ENCODE measurements at regions not wholly inside any gene's neighbourhood (a gene's known extent, or its start where the extent isn't known, plus 50 kb on each side); places are given as distances from the start of the nearest gene placed in this dataset.
"Not testable (repeated sequence)": the region's sequence is repeated elsewhere in the genome, so short reads cannot be mapped to it uniquely, and the experiment has no call there.

DNA sequence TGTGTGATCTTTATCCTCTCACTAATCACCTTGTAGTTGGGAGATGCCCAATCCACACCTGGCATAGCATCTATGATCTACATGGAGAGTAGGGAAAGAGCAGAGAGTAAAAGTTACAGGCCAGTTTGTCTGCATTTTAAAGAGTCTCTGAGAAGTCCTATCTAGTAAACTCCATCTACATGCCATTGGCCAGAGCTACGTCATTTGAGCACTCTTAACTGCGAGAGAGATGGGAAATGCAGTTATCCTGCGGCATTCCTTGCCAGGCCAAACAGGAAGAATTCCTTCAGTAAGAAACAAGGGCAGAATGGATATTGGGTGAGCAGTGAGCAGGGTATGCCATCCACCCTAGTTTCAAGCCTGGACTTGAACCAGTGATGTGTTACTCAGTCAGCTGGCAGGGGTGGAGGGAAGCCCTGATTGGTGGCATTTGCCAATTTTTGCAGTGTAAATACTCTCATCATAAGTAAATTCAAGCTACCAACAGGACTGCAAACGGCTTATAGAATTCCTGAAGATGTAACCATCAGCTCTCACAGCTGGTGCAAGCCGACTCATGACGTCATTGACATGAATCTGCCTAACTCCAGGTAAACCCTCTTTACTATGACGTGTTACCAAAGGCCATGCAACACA is 156.8 kb upstream of the MSX2 start:
- no peak for DNase-seq

- DNase-seq: no peak
These were observed 153.7 kb upstream of the MSX2 start for GRCh38 chr5:174570662-174571061.

- peak; percentile 54 for DNase-seq
These were observed 152.6 kb upstream of the MSX2 start for GRCh38 chr5:174571662-174572397.

GRCh38 chr5:174572591-174572990 is 151.8 kb upstream of the MSX2 start:
- no peak for DNase-seq

- DNase-seq: no peak
These were observed 151.0 kb upstream of the MSX2 start for GRCh38 chr5:174573221-174573994.

- DNase-seq: no peak
These were observed 149.3 kb upstream of the MSX2 start for GRCh38 chr5:174575043-174575442.

- no peak for DNase-seq
These were observed 148.3 kb upstream of the MSX2 start for GRCh38 chr5:174576042-174576441.

DNA sequence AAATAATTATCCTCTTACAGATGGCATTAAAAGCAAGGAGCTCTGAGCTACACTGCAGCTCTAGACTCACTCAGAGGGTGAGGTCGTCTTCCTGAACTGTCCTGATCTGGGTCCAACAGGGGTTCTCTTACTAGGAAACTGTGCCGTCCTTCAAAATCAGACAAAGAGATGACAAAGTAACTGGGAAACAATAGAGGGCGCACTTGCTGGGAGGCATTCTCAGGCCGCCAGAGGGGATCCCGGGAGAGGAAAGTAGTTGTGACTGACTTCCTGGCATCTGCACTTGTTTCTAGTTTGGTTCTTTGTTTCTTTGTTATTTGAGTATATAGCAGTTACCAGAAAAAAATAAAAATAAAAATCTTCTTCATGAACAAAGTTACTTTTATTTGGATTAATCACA is 142.9 kb upstream of the MSX2 start:
- DNase-seq: no peak

GRCh38 chr5:174581894-174582293 is 142.5 kb upstream of the MSX2 start:
- DNase-seq: no peak

- no peak for DNase-seq
These were observed 141.3 kb upstream of the MSX2 start for GRCh38 chr5:174583071-174583470.

GRCh38 chr5:174585472-174585871 is 138.9 kb upstream of the MSX2 start:
- DNase-seq: no peak

DNA sequence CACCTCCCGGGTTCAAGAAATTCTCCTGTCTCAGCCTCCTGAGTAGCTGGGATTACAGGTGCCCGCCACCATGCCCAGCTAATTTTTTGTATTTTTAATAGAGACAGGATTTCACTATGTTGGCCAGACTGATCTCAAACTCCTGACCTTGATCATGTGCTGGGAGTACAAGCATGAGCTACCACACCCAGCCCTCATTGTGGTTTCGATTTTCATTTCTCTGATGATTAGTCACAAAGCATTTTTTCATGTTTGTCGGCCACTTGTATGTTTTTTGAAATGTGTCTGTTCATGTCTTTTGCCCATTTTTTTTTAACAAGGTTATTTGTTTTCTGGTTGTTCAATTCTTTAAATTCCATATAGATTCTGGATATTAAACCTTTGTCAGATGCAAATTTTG is 138.2 kb upstream of the MSX2 start:
- not testable (repeated sequence) for DNase-seq

DNA sequence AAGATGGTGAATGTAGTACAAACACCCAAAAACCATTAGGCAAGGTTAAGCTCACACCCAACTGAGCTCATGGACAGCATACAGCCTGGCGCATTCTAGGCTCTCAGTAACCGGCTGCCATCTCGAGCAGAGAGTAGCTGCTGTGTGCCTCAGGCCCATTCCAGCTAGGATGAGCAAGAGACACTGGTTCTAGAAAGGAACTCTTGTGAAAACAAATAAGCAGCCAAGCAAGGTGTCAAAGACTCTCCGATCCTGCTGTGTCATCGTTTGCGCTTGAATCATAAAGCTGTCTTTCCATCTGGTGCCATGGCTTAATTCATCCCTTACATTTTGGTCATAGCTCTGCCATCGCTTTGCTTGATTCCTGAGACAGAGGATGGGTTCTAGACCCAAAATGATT is 135.4 kb upstream of the MSX2 start:
- no peak for DNase-seq

- DNase-seq: no peak
These were observed 134.8 kb upstream of the MSX2 start for GRCh38 chr5:174589599-174589998.

- DNase-seq: no peak
These were observed 133.6 kb upstream of the MSX2 start for GRCh38 chr5:174590820-174591219.

GRCh38 chr5:174596429-174596828 is 128.0 kb upstream of the MSX2 start:
- DNase-seq: no peak

DNA sequence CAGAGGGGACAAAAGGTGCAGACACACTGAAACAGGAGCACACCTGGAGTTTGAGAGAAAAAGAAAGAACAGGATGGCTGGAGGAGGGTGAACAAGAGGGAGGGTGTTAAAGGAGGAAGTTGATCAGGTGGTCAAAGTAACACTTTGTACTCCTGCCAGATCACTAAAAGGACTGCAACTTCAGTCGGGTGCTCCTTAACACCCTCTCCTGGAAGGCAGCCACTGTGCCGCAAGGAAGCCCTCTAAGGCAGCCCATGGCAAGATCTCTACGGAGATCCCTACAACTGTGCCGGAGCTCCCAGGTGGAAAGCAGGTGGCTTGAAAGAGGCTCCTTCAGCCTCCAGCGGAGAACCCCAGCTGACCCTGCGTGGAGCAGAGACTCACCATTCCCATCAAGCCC is 124.4 kb upstream of the MSX2 start:
- no peak for DNase-seq

DNA sequence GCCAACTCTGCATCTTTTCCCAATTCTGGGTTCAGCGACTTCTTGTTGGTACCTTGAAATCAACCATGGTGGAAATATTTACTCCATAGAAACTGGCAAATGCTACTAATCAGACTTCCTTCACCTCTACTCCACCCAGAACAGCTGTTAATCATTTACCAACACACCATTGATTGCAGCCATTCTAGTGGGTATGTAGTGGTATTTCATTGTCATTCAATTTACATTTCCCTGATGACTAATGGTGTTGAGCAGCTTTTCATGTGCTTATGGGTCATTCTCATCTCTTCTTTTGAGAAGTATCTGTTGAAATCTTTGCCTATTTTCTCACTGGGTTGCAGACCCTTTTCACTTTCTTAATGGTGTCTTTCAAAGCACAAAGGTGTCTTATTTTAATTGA is 122.4 kb upstream of the MSX2 start:
- DNase-seq: no peak

GRCh38 chr5:174606153-174606552 is 118.2 kb upstream of the MSX2 start:
- DNase-seq: no peak

GRCh38 chr5:174606646-174607045 is 117.7 kb upstream of the MSX2 start:
- no peak for DNase-seq

DNA sequence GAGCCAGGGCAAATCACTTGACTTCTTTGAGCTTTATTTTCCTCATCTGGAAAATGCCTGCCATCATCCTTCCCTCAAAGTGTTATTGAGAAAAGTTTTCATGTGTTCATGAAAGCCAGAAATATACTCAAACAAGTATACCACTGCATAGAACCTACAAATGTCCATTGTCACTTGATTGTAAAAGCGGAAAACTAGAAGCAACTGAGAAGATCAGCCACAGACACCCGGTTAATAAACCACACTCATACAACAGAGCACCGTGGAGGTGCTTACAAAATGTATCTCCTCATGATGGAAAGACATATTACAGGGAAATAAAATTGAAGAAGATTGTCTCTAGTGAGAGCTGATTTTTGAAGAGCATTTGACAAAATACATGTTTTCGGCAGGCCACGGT is 117.2 kb upstream of the MSX2 start:
- DNase-seq: no peak

DNA sequence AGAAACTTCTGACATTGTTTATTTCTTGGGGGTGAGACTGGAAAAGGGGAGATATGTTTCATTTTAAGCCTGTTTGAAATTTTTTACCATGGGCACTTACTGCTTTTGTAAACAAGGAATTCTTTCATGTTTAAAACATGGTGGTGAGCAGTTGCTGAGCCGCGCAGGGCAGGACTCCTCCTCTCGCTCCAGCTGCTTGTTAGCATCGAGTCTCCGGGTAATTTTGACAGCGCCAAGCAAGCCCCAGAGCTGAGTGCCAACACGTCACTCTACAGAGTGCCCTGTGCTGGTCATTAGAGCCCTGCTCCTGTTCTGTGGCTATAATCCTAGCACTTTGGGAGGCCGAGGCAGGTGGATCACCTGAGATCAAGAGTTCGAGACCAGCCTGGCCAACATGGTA is 116.5 kb upstream of the MSX2 start:
- no peak for DNase-seq

DNA sequence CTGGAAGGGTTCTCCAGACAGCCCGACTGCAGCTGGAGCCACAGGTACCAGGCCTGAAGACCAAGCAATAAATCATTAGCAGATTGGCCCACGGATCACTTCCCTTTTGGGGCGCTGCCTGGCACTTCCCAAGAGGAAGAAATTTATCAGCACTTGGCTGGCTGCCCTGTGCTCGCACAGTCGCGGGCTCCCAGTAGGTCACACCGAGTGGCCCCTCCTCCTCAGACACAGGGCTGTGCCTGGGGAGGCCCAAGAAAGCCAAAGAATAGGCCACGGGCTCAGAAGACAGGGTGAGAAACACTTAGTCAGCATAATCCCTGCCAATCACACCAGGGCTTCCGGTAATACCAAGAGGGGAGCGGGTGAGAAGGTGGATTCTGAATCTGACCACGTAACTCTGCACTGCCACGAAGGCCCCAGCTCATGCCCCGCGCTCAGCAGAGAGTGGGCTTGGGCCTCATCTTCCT is 115.7 kb upstream of the MSX2 start:
- no peak for DNase-seq

DNA sequence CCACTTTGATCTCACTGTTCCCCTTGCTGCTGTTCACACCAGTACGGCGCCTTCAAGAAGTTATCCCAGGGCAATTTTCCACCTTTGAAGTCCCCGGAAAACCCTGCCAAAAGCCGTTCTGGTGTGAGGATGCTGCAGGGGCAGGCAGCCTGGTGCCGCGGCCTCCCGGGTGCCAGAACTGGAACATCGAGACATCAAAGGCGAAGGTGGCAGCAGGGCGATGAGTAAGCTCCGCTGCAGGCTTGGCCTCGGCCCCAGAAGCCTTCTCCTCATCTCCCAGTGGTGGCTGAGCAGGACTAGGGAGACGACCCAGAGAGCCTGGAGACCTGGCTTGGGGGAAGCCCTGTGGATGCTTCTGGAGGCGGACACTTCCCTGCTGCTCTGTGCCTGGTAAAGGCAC is 115.3 kb upstream of the MSX2 start:
- no peak for DNase-seq
